OCI-LY7 (cell line): ENCODE measurements at regions not wholly inside any gene's neighbourhood (a gene's known extent, or its start where the extent isn't known, plus 50 kb on each side); places are given as distances from the start of the nearest gene placed in this dataset.

Experiments
- EZH2phosphoT487 ChIP-seq: fragments of 200-600 bp; sonication (generic); IDR thresholded peaks from 2 replicates; pipeline ENCODE4 v1.6.1; 2018; ENCODE audit warnings: low read depth, borderline replicate concordance, mild to moderate bottlenecking, mixed run types, antibody characterized with exemption, low read length, moderate library complexity, mixed read lengths
- TF ChIP-seq, protein P1 (sequence below): fragments of 200-600 bp; sonication (generic); conservative IDR thresholded peaks from 2 replicates; pipeline ENCODE4 v1.5.1; 2014; ENCODE audit warnings: mild to moderate bottlenecking, antibody characterized with exemption, low read length, moderate library complexity, mixed read lengths

- TF ChIP-seq, protein P1, sequence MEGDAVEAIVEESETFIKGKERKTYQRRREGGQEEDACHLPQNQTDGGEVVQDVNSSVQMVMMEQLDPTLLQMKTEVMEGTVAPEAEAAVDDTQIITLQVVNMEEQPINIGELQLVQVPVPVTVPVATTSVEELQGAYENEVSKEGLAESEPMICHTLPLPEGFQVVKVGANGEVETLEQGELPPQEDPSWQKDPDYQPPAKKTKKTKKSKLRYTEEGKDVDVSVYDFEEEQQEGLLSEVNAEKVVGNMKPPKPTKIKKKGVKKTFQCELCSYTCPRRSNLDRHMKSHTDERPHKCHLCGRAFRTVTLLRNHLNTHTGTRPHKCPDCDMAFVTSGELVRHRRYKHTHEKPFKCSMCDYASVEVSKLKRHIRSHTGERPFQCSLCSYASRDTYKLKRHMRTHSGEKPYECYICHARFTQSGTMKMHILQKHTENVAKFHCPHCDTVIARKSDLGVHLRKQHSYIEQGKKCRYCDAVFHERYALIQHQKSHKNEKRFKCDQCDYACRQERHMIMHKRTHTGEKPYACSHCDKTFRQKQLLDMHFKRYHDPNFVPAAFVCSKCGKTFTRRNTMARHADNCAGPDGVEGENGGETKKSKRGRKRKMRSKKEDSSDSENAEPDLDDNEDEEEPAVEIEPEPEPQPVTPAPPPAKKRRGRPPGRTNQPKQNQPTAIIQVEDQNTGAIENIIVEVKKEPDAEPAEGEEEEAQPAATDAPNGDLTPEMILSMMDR = no peak
- TF ChIP-seq EZH2phosphoT487 = no peak
Observed at GRCh38 chr7:68964060-68964459, 634.2 kb upstream of the AUTS2 start.
